ACC112 (cell line): ENCODE measurements at regions not wholly inside any gene's neighbourhood (a gene's known extent, or its start where the extent isn't known, plus 50 kb on each side); places are given as distances from the start of the nearest gene placed in this dataset.
"Not testable (repeated sequence)": the region's sequence is repeated elsewhere in the genome, so short reads cannot be mapped to it uniquely, and the experiment has no call there.

Experiments
- H2AFZ ChIP-seq: fragments of 200-600 bp; sonication (generic); one replicate; pipeline ENCODE4 v1.6.0; 2017; ENCODE audit warnings: antibody characterized with exemption, low read length; ENCODE audit not compliant: unreplicated experiment
- H3K27ac ChIP-seq: fragments of 200-600 bp; sonication (generic); 2 replicates; pipeline ENCODE4 v1.5.1; 2014; ENCODE audit warnings: low read depth, mild to moderate bottlenecking, antibody characterized with exemption, low read length, moderate library complexity
- H3K27me3 ChIP-seq: fragments of 200-600 bp; sonication (generic); 2 replicates; pipeline ENCODE4 v1.6.1; 2014; ENCODE audit warnings: mild to moderate bottlenecking, antibody characterized with exemption, low read length, moderate library complexity, mixed read lengths; ENCODE audit not compliant: insufficient read depth
- H3K36me3 ChIP-seq: fragments of 200-600 bp; sonication (generic); 2 replicates; pipeline ENCODE4 v1.6.1; 2016; ENCODE audit warnings: mild to moderate bottlenecking, antibody characterized with exemption, low read length, moderate library complexity, mixed read lengths; ENCODE audit not compliant: insufficient read depth
- H3K4me1 ChIP-seq: fragments of 200-600 bp; sonication (generic); one replicate; pipeline ENCODE4 v1.6.1; 2016; ENCODE audit warnings: low read length, mixed read lengths; ENCODE audit not compliant: insufficient read depth, unreplicated experiment, control insufficient read depth
- H3K4me3 ChIP-seq: fragments of 200-600 bp; sonication (generic); 2 replicates; pipeline ENCODE4 v1.5.1; 2014; ENCODE audit warnings: mild to moderate bottlenecking, low read depth, low read length
- H3K79me2 ChIP-seq: fragments of 200-600 bp; sonication (generic); one replicate; pipeline ENCODE4 v1.6.0; 2016; ENCODE audit warnings: low read length; ENCODE audit not compliant: control insufficient read depth, unreplicated experiment, insufficient read depth

GRCh38 chr9:90167914-90168313 is 474.7 kb downstream of the DIRAS2 start:
- Histone ChIP-seq H3K36me3 (no peaks in the 10 kb centered on the region), H3K27me3 (no peaks in the 10 kb centered on the region), H3K79me2 (no peaks in the 10 kb centered on the region), H3K27ac (no peak overlapping the region), H3K4me3 (no peak overlapping the region), H2AFZ (no peak overlapping the region), H3K4me1 (no peaks in the 10 kb centered on the region)

GRCh38 chr9:90169490-90169889 is 473.1 kb downstream of the DIRAS2 start:
- Histone ChIP-seq H2AFZ (no peak overlapping the region), H3K27ac (no peak overlapping the region), H3K4me1 (no peaks in the 10 kb centered on the region), H3K79me2 (no peaks in the 10 kb centered on the region), H3K36me3 (no peaks in the 10 kb centered on the region), H3K27me3 (no peaks in the 10 kb centered on the region), H3K4me3 (no peak overlapping the region)

- H3K4me3 ChIP-seq, result not testable (repeated sequence)
These were observed 468.7 kb downstream of the DIRAS2 start for GRCh38 chr9:90173935-90174334.

GRCh38 chr9:90174346-90174745 is 468.3 kb downstream of the DIRAS2 start:
- not testable (repeated sequence) for H3K4me3 ChIP-seq, H3K4me1 ChIP-seq, H3K27ac ChIP-seq, H3K36me3 ChIP-seq, H2AFZ ChIP-seq, H3K79me2 ChIP-seq, H3K27me3 ChIP-seq

More at GRCh38 chr9:90173935-90174334, 468.7 kb downstream of the DIRAS2 start:
- not testable (repeated sequence) for H3K36me3 ChIP-seq, H3K27me3 ChIP-seq, H3K79me2 ChIP-seq, H3K27ac ChIP-seq, H2AFZ ChIP-seq, H3K4me1 ChIP-seq

GRCh38 chr9:90175257-90175656 is 467.4 kb downstream of the DIRAS2 start:
- Histone ChIP-seq H3K27me3 (no peaks in the 10 kb centered on the region), H3K27ac (no peak overlapping the region), H3K36me3 (no peaks in the 10 kb centered on the region), H3K4me1 (no peaks in the 10 kb centered on the region), H2AFZ (no peak overlapping the region), H3K79me2 (no peaks in the 10 kb centered on the region), H3K4me3 (no peak overlapping the region)

- H3K79me2 ChIP-seq, result no peaks in the 10 kb centered on the region
- H3K36me3 ChIP-seq, result no peaks in the 10 kb centered on the region
- no peaks in the 10 kb centered on the region for H3K27me3 ChIP-seq
- no peak overlapping the region for H3K27ac ChIP-seq
- H3K4me3 ChIP-seq, result no peak overlapping the region
- H2AFZ ChIP-seq, result no peak overlapping the region
- no peaks in the 10 kb centered on the region for H3K4me1 ChIP-seq
These were observed 466.8 kb downstream of the DIRAS2 start for GRCh38 chr9:90175865-90176264.

- Histone ChIP-seq H3K36me3 (no peaks in the 10 kb centered on the region), H3K79me2 (no peaks in the 10 kb centered on the region), H2AFZ (no peak overlapping the region), H3K27me3 (no peaks in the 10 kb centered on the region), H3K27ac (no peak overlapping the region), H3K4me3 (no peak overlapping the region), H3K4me1 (no peaks in the 10 kb centered on the region)
These were observed 465.7 kb downstream of the DIRAS2 start for GRCh38 chr9:90176901-90177300.

- no peaks in the 10 kb centered on the region for H3K79me2 ChIP-seq
- H2AFZ ChIP-seq, result no peak overlapping the region
- H3K4me1 ChIP-seq, result no peaks in the 10 kb centered on the region
- H3K27me3 ChIP-seq, result no peaks in the 10 kb centered on the region
- H3K36me3 ChIP-seq, result no peaks in the 10 kb centered on the region
- H3K27ac ChIP-seq, result no peak overlapping the region
- no peak overlapping the region for H3K4me3 ChIP-seq
These were observed 462.2 kb downstream of the DIRAS2 start for GRCh38 chr9:90180381-90180780.

- Histone ChIP-seq H3K79me2 (no peaks in the 10 kb centered on the region), H3K27me3 (no peaks in the 10 kb centered on the region), H3K27ac (no peak overlapping the region), H2AFZ (no peak overlapping the region), H3K4me1 (no peaks in the 10 kb centered on the region), H3K4me3 (no peak overlapping the region), H3K36me3 (no peaks in the 10 kb centered on the region)
These were observed 454.0 kb downstream of the DIRAS2 start for GRCh38 chr9:90188656-90189055.

GRCh38 chr9:90189306-90189705 is 453.3 kb downstream of the DIRAS2 start:
- no peaks in the 10 kb centered on the region for H3K27me3 ChIP-seq
- no peak overlapping the region for H2AFZ ChIP-seq
- H3K27ac ChIP-seq, result no peak overlapping the region
- H3K36me3 ChIP-seq, result no peaks in the 10 kb centered on the region
- no peak overlapping the region for H3K4me3 ChIP-seq
- no peaks in the 10 kb centered on the region for H3K79me2 ChIP-seq
- no peaks in the 10 kb centered on the region for H3K4me1 ChIP-seq

GRCh38 chr9:90192465-90192864 is 450.2 kb downstream of the DIRAS2 start:
- H3K4me1 ChIP-seq, H3K4me3 ChIP-seq, H3K36me3 ChIP-seq, H3K27me3 ChIP-seq, H3K79me2 ChIP-seq, H2AFZ ChIP-seq, H3K27ac ChIP-seq: not testable (repeated sequence)

- no peak overlapping the region for H3K4me3 ChIP-seq
- H3K79me2 ChIP-seq, result no peaks in the 10 kb centered on the region
- H3K27me3 ChIP-seq, result no peaks in the 10 kb centered on the region
- no peaks in the 10 kb centered on the region for H3K36me3 ChIP-seq
- no peak overlapping the region for H2AFZ ChIP-seq
- no peak overlapping the region for H3K27ac ChIP-seq
- H3K4me1 ChIP-seq, result no peaks in the 10 kb centered on the region
These were observed 443.7 kb downstream of the DIRAS2 start for GRCh38 chr9:90198956-90199355.
